NCI-H748 (cell line): ENCODE measurements at regions not wholly inside any gene's neighbourhood (a gene's known extent, or its start where the extent isn't known, plus 50 kb on each side); places are given as distances from the start of the nearest gene placed in this dataset.

ENCODE experiments used
- DNase-seq: peaks from one replicate; lab custom pipeline; 2025; ENCODE audit not compliant: unreplicated experiment; lab: John Stamatoyannopoulos, UW

- no peak for DNase-seq
These were observed 96.1 kb downstream of the ARL4A start for GRCh38 chr7:12783421-12784095.

GRCh38 chr7:12785473-12785872 is 98.0 kb downstream of the ARL4A start:
- DNase-seq: no peak

GRCh38 chr7:12786494-12786893 is 99.1 kb downstream of the ARL4A start:
- DNase-seq: no peak

- DNase-seq: no peak
These were observed 100.7 kb downstream of the ARL4A start for GRCh38 chr7:12788171-12788570.

GRCh38 chr7:12788591-12788990 is 101.2 kb downstream of the ARL4A start:
- no peak for DNase-seq

GRCh38 chr7:12794722-12795302 is 107.4 kb downstream of the ARL4A start:
- no peak for DNase-seq

GRCh38 chr7:12796397-12797127 is 109.1 kb downstream of the ARL4A start:
- DNase-seq: no peak

- DNase-seq: no peak
These were observed 113.1 kb downstream of the ARL4A start for GRCh38 chr7:12800486-12800885.

GRCh38 chr7:12801107-12801506 is 113.7 kb downstream of the ARL4A start:
- peak; percentile 37 for DNase-seq

- no peak for DNase-seq
These were observed 114.6 kb downstream of the ARL4A start for GRCh38 chr7:12802070-12802469.

GRCh38 chr7:12803542-12803941 is 116.1 kb downstream of the ARL4A start:
- DNase-seq: no peak

GRCh38 chr7:12805518-12805928 is 118.1 kb downstream of the ARL4A start:
- no peak for DNase-seq

GRCh38 chr7:12805957-12806356 is 118.5 kb downstream of the ARL4A start:
- no peak for DNase-seq

- no peak for DNase-seq
These were observed 122.0 kb downstream of the ARL4A start for GRCh38 chr7:12809476-12809875.

- no peak for DNase-seq
These were observed 124.7 kb downstream of the ARL4A start for GRCh38 chr7:12812111-12812510.

GRCh38 chr7:12814107-12814506 is 126.7 kb downstream of the ARL4A start:
- no peak for DNase-seq

- no peak for DNase-seq
These were observed 127.4 kb downstream of the ARL4A start for GRCh38 chr7:12814828-12815227.

- no peak for DNase-seq
These were observed 128.0 kb downstream of the ARL4A start for GRCh38 chr7:12815426-12815825.

- DNase-seq: no peak
These were observed 128.4 kb downstream of the ARL4A start for GRCh38 chr7:12815871-12816270.

GRCh38 chr7:12820777-12821176 is 133.3 kb downstream of the ARL4A start:
- DNase-seq: no peak

- DNase-seq: no peak
These were observed 134.3 kb downstream of the ARL4A start for GRCh38 chr7:12821746-12822145.

GRCh38 chr7:12826079-12826478 is 138.6 kb downstream of the ARL4A start:
- no peak for DNase-seq
